ENCODE measurements at regions not wholly inside any gene's neighbourhood (a gene's known extent, or its start where the extent isn't known, plus 50 kb on each side); places are given as distances from the start of the nearest gene placed in this dataset.

- DNase-seq (ENCODE audit: low spot score) = no peak
These were observed 103.7 kb upstream of the TAB2 start for GRCh38 chr6:149213829-149214228.

DNA sequence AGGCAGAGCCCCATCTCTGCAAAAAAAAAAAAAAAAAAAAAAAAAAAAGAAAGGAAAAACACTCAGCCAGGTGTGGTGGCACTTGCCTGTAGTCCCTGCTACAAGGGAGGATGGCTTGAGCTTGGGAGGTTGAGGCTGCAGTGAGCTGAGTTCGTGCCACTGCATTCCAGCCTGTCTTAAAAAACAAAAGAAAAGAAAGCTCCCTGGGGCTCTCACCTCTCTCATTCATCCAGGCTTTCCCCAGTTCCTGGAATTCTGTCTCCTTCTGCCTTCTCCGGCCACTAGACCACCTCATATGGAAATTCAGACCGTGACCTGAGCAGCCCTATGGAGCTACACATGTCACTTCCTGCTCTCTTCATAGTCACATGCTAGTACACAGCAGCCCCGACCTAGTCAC, 101.1 kb upstream of the TAB2 start:
- DNase-seq (ENCODE audit: low spot score) = no peak

DNA sequence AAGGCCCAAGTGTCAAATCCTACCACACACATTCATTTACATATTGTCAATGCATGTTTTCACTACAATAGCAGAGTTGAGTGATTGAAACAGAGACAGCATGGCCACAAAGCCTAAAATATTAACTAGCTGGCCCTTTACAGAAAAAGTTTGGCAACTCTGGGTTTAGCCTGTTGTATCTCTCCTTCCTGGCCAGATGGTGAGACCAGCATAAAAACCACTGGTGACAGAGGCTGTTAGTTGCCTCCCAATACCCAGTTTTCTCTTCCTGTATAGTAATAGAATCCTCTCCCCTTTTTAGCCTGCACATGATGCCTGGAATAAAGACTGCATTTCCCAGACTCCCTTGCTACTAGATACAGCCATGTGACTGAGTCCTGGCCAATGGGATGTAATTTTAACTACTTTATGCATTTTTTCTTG, 100.0 kb upstream of the TAB2 start:
- no peak for DNase-seq (ENCODE audit: low spot score)

- no peak for DNase-seq (ENCODE audit: low spot score)
These were observed 99.0 kb upstream of the TAB2 start for GRCh38 chr6:149218471-149218870.

- DNase-seq (ENCODE audit: low spot score) = no peak
These were observed 98.6 kb upstream of the TAB2 start for GRCh38 chr6:149218915-149219314.

GRCh38 chr6:149220882-149221773, 96.4 kb upstream of the TAB2 start:
- no peak for DNase-seq (ENCODE audit: low spot score)

GRCh38 chr6:149221774-149222070, 95.8 kb upstream of the TAB2 start:
- no peak for DNase-seq (ENCODE audit: low spot score)

GRCh38 chr6:149223120-149223903, 94.2 kb upstream of the TAB2 start:
- no peak for DNase-seq (ENCODE audit: low spot score)

GRCh38 chr6:149223904-149224351, 93.6 kb upstream of the TAB2 start:
- DNase-seq (ENCODE audit: low spot score) = no peak

DNA sequence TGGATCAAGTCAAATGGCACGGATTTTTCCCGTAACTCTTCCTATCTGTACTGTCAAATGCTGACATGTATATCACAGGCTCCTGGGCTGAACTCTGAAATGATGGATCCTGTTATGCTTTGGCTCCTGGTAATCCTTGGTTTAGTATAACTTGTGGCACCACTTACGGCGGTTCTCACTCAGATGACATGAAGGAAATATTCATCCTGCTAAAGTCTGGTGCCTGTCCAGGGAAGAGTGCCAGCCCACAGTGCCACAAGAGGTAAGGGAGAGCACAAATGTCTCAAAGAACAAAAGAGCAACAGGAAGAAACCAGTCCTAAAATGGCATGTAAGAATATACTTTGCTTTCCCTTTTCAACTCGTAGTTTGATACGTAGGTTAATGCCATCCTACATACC, 93.1 kb upstream of the TAB2 start:
- no peak for DNase-seq (ENCODE audit: low spot score)

- no peak for DNase-seq (ENCODE audit: low spot score)
These were observed 92.1 kb upstream of the TAB2 start for GRCh38 chr6:149225370-149225769.

DNA sequence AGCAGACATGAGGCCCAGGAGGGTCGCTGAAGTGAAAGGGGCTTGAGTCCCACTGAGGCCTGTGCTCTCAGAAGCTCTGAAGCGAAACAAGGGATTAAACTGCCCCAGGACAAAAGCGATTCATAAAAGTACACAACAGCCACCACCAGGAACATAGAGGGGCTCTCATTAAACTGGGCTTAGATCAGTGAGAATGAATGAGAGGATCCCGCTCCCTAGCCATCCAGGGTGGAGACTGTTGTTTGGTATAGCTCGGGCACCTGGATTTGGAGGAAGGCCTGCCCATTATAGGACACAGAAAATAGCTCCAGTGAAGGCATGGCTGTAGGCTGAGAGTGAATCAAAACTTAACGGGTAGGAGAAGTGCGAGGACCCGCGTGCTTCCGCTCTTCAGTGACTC, 91.6 kb upstream of the TAB2 start:
- no peak for DNase-seq (ENCODE audit: low spot score)

- no peak for DNase-seq (ENCODE audit: low spot score)
These were observed 89.7 kb upstream of the TAB2 start for GRCh38 chr6:149227796-149228195.

GRCh38 chr6:149228311-149228955, 89.1 kb upstream of the TAB2 start:
- no peak for DNase-seq (ENCODE audit: low spot score)

- no peak for DNase-seq (ENCODE audit: low spot score)
These were observed 88.4 kb upstream of the TAB2 start for GRCh38 chr6:149229096-149229495.

GRCh38 chr6:149230712-149231460, 86.6 kb upstream of the TAB2 start:
- DNase-seq (ENCODE audit: low spot score) = no peak

DNA sequence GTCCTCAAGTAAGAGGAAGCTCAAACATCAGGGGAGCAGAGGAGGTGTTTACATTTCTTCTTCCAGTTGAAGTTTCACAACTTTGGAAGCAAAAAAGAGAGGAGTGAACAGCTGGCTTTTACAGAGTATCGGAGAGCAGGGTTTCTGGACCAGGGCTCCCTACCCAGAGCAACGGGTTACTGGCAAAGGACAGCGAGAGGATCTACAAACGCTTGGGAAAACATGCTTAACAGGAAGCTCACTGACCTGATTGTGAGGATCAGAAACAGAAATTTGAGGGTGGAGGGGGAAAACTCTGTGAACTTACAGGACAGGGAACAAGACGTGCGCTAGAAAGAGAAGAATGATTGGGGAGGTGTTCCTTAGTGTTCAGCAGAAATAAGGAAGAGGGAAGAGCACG, 85.7 kb upstream of the TAB2 start:
- DNase-seq (ENCODE audit: low spot score) = no peak

DNA sequence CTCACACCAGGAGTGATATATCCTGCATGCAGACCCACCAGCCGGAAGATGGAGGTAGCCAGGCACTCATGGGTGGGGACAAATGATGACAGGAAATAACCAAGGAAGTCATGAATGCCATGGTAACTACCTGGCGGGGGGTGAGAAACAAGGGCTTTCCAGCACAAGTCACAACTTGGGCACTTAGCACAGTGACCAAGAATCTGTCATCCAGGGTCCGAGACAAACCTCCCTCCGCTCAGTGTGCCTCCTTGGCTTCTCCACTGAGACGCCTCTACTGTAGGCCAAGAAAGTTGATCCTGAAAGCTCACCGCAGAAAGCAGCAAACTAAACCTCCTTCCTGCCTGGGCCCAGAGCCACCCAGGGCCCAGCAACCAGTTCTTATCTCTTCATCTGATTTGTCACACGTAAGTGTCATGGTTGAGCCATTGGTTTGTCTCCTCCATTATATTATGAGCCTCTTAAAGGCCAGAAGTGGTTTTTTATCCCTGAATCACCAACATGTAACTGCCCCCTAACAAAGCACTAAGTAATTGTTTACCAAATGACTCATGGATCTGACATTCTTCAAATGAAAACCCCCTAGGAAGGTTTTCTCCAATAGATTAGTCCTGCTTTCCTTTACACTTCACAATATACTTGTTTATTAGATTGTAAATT, 84.3 kb upstream of the TAB2 start:
- peak; percentile 80 for DNase-seq (ENCODE audit: low spot score)

DNA sequence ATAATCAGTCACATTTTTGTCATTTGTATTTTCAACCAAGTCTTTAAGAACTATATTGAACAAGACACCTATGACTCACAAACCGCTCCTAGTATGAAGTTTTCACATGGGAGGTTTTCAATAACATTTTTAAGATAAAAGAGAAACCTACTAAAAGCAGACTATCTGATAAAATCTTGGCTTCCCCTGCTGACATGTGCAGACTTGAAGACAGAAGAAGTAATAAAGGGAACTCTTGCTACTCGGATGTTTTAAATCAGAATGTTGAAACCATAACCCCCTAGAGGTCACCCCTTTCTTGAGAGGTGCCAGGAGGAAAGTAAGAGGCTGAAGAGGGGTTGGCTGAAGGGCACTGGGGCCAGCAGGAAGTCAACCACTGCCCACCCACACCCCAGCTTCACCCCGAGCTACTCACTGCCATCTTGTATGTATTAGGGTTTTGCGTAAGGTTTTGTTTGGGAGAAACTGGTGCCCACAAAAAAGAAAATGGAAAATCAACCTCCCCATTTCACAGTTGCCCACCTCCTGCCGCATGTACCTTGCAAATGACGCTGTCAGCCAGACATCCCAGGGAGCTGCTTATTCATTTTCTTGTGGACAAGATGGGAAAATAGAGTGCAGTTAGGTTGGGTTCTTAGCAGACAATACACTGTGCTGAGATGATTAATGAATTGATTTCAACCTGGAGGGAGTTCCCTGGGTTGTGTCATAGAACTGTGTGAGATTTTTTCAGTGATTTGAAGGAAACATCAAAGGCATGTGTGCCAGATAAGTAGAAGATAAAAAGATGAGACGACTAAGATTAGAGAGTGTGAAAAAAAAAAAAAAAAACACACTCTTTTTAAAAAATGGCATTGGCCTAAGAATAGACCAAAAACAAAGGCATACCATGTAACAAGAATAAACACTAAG, 83.2 kb upstream of the TAB2 start:
- DNase-seq (ENCODE audit: low spot score) = peak; percentile 45

DNA sequence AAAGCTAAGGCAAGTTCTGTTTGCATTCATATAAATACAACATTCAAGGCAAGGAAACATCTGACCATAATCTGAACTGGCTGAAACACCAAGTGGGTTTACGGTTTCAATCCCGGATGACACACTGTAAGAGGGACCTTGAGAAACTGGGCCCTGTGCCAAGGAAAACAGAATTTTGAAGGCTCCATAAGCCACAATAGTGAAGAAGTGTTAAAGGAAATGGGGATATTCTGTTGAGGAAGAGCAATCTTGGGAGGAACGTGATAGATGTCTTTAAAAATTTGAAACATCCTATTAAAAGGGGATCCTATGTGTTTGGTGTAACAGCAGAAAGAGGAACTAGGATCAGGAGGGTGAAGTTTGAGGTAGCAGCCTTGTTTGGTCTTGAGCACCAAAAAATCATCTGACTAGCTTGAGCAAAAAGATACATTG, 82.4 kb upstream of the TAB2 start:
- peak; percentile 74 for DNase-seq (ENCODE audit: low spot score)

Measured in HT-29 (cell line).